Skin epidermis (tissue), 12 donors: ENCODE measurements at regions not wholly inside any gene's neighbourhood (a gene's known extent, or its start where the extent isn't known, plus 50 kb on each side); places are given as distances from the start of the nearest gene placed in this dataset.

ENCODE experiments used
- H3K27ac ChIP-seq, 21 experiments: fragments of 200-600 bp; sonication (generic) in 11 of 21; one replicate each; pipeline ENCODE4 v1.5.0; 2020; ENCODE audit warnings: mild to moderate bottlenecking in 3 of 21, inconsistent platforms in 2 of 21, moderate library complexity in 2 of 21
- H3K4me3 ChIP-seq, 7 experiments: fragments of 200-600 bp; sonication (generic) in 2 of 7; one replicate each; pipeline ENCODE4 v1.5.0; 2020; ENCODE audit warnings: inconsistent platforms in 2 of 7, mild to moderate bottlenecking in 2 of 7, moderate library complexity in 1 of 7

GRCh38 chr2:239758279-239758877 lies 266.8 kb downstream of the NDUFA10 start:
- H3K4me3 ChIP-seq: no peak overlapping the region
- H3K27ac ChIP-seq: peak overlapping the region in 2 of 21 experiments; percentile 34 to 57

- Histone ChIP-seq H3K4me3 (no peak overlapping the region), H3K27ac (peak overlapping the region in 2 of 21 experiments; percentile 12 to 57)
Measured at GRCh38 chr2:239756790-239757760, 268.1 kb downstream of the NDUFA10 start.

GRCh38 chr2:239756031-239756789 lies 268.9 kb downstream of the NDUFA10 start:
- H3K27ac ChIP-seq: peak overlapping the region in 1 of 21 experiments; percentile 12
- no peak overlapping the region for H3K4me3 ChIP-seq

- peak overlapping the region in 1 of 21 experiments; percentile 39 for H3K27ac ChIP-seq
Measured at GRCh38 chr2:239753401-239753837, 271.7 kb downstream of the NDUFA10 start.

GRCh38 chr2:239752951-239753350 lies 272.2 kb downstream of the NDUFA10 start:
- H3K4me3 ChIP-seq: no peak overlapping the region
- H3K27ac ChIP-seq: no peak overlapping the region

More at GRCh38 chr2:239753401-239753837, 271.7 kb downstream of the NDUFA10 start:
- H3K4me3 ChIP-seq: no peak overlapping the region

GRCh38 chr2:239751679-239752355 lies 273.3 kb downstream of the NDUFA10 start:
- no peak overlapping the region for H3K4me3 ChIP-seq
- H3K27ac ChIP-seq: peak overlapping the region in 1 of 21 experiments; percentile 24

GRCh38 chr2:239750929-239751678 lies 274.0 kb downstream of the NDUFA10 start:
- Histone ChIP-seq H3K4me3 (no peak overlapping the region), H3K27ac (no peak overlapping the region)

- Histone ChIP-seq H3K4me3 (no peak overlapping the region), H3K27ac (no peak overlapping the region)
Measured at GRCh38 chr2:239750045-239750835, 274.9 kb downstream of the NDUFA10 start.

- Histone ChIP-seq H3K4me3 (no peak overlapping the region), H3K27ac (no peak overlapping the region)
Measured at GRCh38 chr2:239749272-239749873, 275.8 kb downstream of the NDUFA10 start.

- Histone ChIP-seq H3K27ac (no peak overlapping the region), H3K4me3 (no peak overlapping the region)
Measured at GRCh38 chr2:239748811-239749210, 276.3 kb downstream of the NDUFA10 start.

- no peak overlapping the region for H3K27ac ChIP-seq
- no peak overlapping the region for H3K4me3 ChIP-seq
Measured at GRCh38 chr2:239747771-239748170, 277.4 kb downstream of the NDUFA10 start.

GRCh38 chr2:239747274-239747673 lies 277.9 kb downstream of the NDUFA10 start:
- H3K4me3 ChIP-seq: no peak overlapping the region
- no peak overlapping the region for H3K27ac ChIP-seq

- H3K4me3 ChIP-seq: no peak overlapping the region
- H3K27ac ChIP-seq: no peak overlapping the region
Measured at GRCh38 chr2:239746559-239747246, 278.4 kb downstream of the NDUFA10 start.

- Histone ChIP-seq H3K27ac (no peak overlapping the region), H3K4me3 (no peak overlapping the region)
Measured at GRCh38 chr2:239745386-239746227, 279.5 kb downstream of the NDUFA10 start.

GRCh38 chr2:239744706-239745340 lies 280.3 kb downstream of the NDUFA10 start:
- H3K4me3 ChIP-seq: no peak overlapping the region
- H3K27ac ChIP-seq: no peak overlapping the region

- H3K27ac ChIP-seq: no peak overlapping the region
- no peak overlapping the region for H3K4me3 ChIP-seq
Measured at GRCh38 chr2:239743206-239743605, 281.9 kb downstream of the NDUFA10 start.
